OCI-LY1 (cell line): ENCODE measurements at regions not wholly inside any gene's neighbourhood (a gene's known extent, or its start where the extent isn't known, plus 50 kb on each side); places are given as distances from the start of the nearest gene placed in this dataset.

ENCODE experiments used
- EZH2 ChIP-seq: fragments of 200-600 bp; sonication (generic), shearing (Covaris generic); IDR thresholded peaks from 2 replicates; pipeline ENCODE4 v1.8.0; 2017; ENCODE audit warnings: borderline replicate concordance, mixed run types, mild to moderate bottlenecking, antibody characterized with exemption, low read length, moderate library complexity, mixed read lengths
- TF ChIP-seq, protein P1 (sequence below): fragments of 200-600 bp; sonication (generic), shearing (Covaris generic); IDR thresholded peaks from 2 replicates; pipeline ENCODE4 v1.5.1; 2017; ENCODE audit warnings: mild to moderate bottlenecking, antibody characterized with exemption, low read length, moderate library complexity, mixed read lengths

GRCh38 chr12:61502179-61502578 is 758.0 kb upstream of the USP15 start:
- TF ChIP-seq, protein P1, sequence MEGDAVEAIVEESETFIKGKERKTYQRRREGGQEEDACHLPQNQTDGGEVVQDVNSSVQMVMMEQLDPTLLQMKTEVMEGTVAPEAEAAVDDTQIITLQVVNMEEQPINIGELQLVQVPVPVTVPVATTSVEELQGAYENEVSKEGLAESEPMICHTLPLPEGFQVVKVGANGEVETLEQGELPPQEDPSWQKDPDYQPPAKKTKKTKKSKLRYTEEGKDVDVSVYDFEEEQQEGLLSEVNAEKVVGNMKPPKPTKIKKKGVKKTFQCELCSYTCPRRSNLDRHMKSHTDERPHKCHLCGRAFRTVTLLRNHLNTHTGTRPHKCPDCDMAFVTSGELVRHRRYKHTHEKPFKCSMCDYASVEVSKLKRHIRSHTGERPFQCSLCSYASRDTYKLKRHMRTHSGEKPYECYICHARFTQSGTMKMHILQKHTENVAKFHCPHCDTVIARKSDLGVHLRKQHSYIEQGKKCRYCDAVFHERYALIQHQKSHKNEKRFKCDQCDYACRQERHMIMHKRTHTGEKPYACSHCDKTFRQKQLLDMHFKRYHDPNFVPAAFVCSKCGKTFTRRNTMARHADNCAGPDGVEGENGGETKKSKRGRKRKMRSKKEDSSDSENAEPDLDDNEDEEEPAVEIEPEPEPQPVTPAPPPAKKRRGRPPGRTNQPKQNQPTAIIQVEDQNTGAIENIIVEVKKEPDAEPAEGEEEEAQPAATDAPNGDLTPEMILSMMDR, result no peak
- no peak for TF ChIP-seq EZH2
